ENCODE measurements at regions not wholly inside any gene's neighbourhood (a gene's known extent, or its start where the extent isn't known, plus 50 kb on each side); places are given as distances from the start of the nearest gene placed in this dataset.

GRCh38 chr15:94970096-94970495 lies 738.7 kb downstream of the MCTP2 start:
- 100% methylated on average over 1 of the region's 1 CpG; no CpG with 5 or more reads in 1 of the 2 experiments for WGBS, 2 experiments (ENCODE audit: insufficient coverage in 2 of 2)

DNA sequence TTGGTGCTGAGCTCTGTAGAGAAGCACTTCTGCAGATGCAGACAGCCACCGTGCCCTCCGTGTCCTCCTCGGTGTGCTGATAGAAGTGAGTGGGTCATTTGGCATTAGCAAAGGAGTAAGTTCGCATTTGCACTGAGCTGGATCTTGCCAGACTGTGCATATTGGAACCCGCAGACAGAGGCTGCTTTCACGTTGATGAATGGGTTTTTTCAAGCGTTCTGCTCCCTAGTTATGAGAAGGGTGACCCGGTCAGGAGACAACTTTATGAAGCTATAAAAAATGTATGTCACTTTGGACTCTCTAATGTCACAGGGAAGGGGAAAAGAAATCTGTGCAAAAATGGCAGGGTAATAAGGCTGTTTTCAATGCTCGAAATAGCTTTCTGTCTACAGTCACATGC lies 739.4 kb downstream of the MCTP2 start:
- 88 to 93% methylated on average over 8 of the region's 9 CpGs for WGBS, 2 experiments (ENCODE audit: insufficient coverage in 2 of 2)
- Histone ChIP-seq H3K36me3 (ENCODE audit: control insufficient read depth, insufficient read depth, low read length) (no peaks in the 10 kb centered on the region), H3K4me1 (ENCODE audit: control insufficient read depth, insufficient read depth, low read length, poor library complexity, severe bottlenecking) (no peaks in the 10 kb centered on the region), H3K9me3 (ENCODE audit: control insufficient read depth, low read length) (no peaks in the 10 kb centered on the region), H3K27ac (ENCODE audit: low read depth, low read length, severe bottlenecking) (no peak overlapping the region), H3K4me3 (ENCODE audit: extremely low read depth, insufficient read depth, low read length, poor library complexity, severe bottlenecking) (no peak overlapping the region)

More at GRCh38 chr15:94970096-94970495, 738.7 kb downstream of the MCTP2 start:
- Histone ChIP-seq H3K27ac (ENCODE audit: low read depth, low read length, severe bottlenecking) (no peak overlapping the region), H3K9me3 (ENCODE audit: control insufficient read depth, low read length) (no peaks in the 10 kb centered on the region), H3K4me1 (ENCODE audit: control insufficient read depth, insufficient read depth, low read length, poor library complexity, severe bottlenecking) (no peaks in the 10 kb centered on the region), H3K36me3 (ENCODE audit: control insufficient read depth, insufficient read depth, low read length) (no peaks in the 10 kb centered on the region), H3K4me3 (ENCODE audit: extremely low read depth, insufficient read depth, low read length, poor library complexity, severe bottlenecking) (no peak overlapping the region)

- WGBS, 2 experiments (ENCODE audit: insufficient coverage in 2 of 2) = 81% methylated on average over 2 of the region's 2 CpGs; no CpG with 5 or more reads in 1 of the 2 experiments
- H3K36me3 ChIP-seq (ENCODE audit: control insufficient read depth, insufficient read depth, low read length) = no peaks in the 10 kb centered on the region
- H3K4me1 ChIP-seq (ENCODE audit: control insufficient read depth, insufficient read depth, low read length, poor library complexity, severe bottlenecking) = no peaks in the 10 kb centered on the region
- no peak overlapping the region for H3K4me3 ChIP-seq (ENCODE audit: extremely low read depth, insufficient read depth, low read length, poor library complexity, severe bottlenecking)
- H3K27ac ChIP-seq (ENCODE audit: low read depth, low read length, severe bottlenecking) = peak overlapping the region; percentile 43
- no peaks in the 10 kb centered on the region for H3K9me3 ChIP-seq (ENCODE audit: control insufficient read depth, low read length)
These were observed 741.0 kb downstream of the MCTP2 start for GRCh38 chr15:94972314-94972713.

GRCh38 chr15:94987085-94987484 lies 755.7 kb downstream of the MCTP2 start:
- no CpG with 5 or more reads among the region's 1 CpG for whole genome bisulfite sequencing, 2 experiments (ENCODE audit: insufficient coverage in 2 of 2)
- Histone ChIP-seq H3K27ac (ENCODE audit: low read depth, low read length, severe bottlenecking) (no peak overlapping the region), H3K4me1 (ENCODE audit: control insufficient read depth, insufficient read depth, low read length, poor library complexity, severe bottlenecking) (no peaks in the 10 kb centered on the region), H3K36me3 (ENCODE audit: control insufficient read depth, insufficient read depth, low read length) (no peaks in the 10 kb centered on the region), H3K4me3 (ENCODE audit: extremely low read depth, insufficient read depth, low read length, poor library complexity, severe bottlenecking) (no peak overlapping the region), H3K9me3 (ENCODE audit: control insufficient read depth, low read length) (no peaks in the 10 kb centered on the region)

DNA sequence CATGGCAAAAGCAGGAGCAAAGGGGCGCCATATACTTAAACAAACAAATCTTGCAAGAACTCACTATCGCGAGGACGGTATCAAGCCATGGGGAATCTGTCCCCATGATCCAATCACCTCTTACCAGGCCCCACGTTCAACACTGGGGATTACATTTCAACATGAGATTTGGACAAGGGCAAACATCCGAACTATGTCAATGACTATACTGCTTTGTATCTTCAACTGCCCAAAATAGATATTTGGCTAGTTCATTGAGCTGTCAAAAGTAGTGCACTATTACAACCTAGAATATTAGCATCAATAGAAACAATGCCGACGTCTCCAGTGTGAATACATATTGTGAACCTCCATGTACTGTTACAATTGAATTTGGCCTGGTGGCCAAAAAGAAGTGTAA lies 760.4 kb downstream of the MCTP2 start:
- no peak overlapping the region for H3K27ac ChIP-seq (ENCODE audit: low read depth, low read length, severe bottlenecking)
- no peaks in the 10 kb centered on the region for H3K36me3 ChIP-seq (ENCODE audit: control insufficient read depth, insufficient read depth, low read length)
- H3K4me3 ChIP-seq (ENCODE audit: extremely low read depth, insufficient read depth, low read length, poor library complexity, severe bottlenecking) = no peak overlapping the region
- WGBS, 2 experiments (ENCODE audit: insufficient coverage in 2 of 2) = 93 to 100% methylated on average over 2 to 5 of the region's 8 CpGs
- H3K4me1 ChIP-seq (ENCODE audit: control insufficient read depth, insufficient read depth, low read length, poor library complexity, severe bottlenecking) = no peaks in the 10 kb centered on the region
- no peaks in the 10 kb centered on the region for H3K9me3 ChIP-seq (ENCODE audit: control insufficient read depth, low read length)

DNA sequence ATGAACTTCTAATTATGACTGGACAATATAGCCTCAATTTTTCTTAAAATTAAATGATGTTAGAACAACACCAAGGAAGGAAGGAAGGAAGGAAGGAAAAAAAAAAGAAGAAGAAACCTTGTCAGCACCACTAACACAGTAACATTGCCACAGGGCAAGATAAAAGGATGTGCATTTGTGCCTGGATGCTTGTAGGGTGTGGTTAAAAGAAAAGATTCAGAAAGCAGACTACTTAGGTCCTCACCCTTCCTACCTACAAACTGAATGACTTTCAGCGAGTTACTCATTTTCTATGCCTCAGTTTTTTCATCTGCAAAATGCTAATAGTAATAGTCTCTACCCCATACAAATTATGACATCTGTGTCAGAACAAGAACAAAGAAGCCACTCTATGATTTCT lies 778.3 kb downstream of the MCTP2 start:
- Histone ChIP-seq H3K4me3 (ENCODE audit: extremely low read depth, insufficient read depth, low read length, poor library complexity, severe bottlenecking) (no peak overlapping the region), H3K27ac (ENCODE audit: low read depth, low read length, severe bottlenecking) (no peak overlapping the region), H3K36me3 (ENCODE audit: control insufficient read depth, insufficient read depth, low read length) (no peaks in the 10 kb centered on the region), H3K4me1 (ENCODE audit: control insufficient read depth, insufficient read depth, low read length, poor library complexity, severe bottlenecking) (no peaks in the 10 kb centered on the region), H3K9me3 (ENCODE audit: control insufficient read depth, low read length) (no peaks in the 10 kb centered on the region)
- 90% methylated on average over 1 of the region's 1 CpG; no CpG with 5 or more reads in 1 of the 2 experiments for WGBS, 2 experiments (ENCODE audit: insufficient coverage in 2 of 2)

DNA sequence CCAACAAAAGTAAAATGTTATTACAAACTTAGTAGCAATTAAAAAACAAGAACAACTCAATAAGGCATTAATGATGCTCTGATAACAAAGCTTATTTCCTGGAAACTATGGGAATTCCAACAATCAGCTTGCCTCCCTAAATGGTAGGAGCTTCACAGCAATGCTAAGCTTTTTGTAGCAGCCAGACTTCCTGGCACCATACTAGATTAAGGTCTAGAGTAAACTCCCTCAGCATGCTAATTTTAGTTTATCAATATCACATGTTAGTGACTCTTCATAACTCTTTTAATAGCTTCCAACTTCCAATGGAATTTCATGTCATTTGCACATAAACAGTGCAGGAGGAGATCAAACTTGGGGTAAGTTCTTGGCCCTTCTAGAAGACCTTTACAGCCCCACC lies 782.0 kb downstream of the MCTP2 start:
- H3K4me3 ChIP-seq (ENCODE audit: extremely low read depth, insufficient read depth, low read length, poor library complexity, severe bottlenecking) = no peak overlapping the region
- H3K4me1 ChIP-seq (ENCODE audit: control insufficient read depth, insufficient read depth, low read length, poor library complexity, severe bottlenecking) = peaks cover 2% of the 10 kb centered on the region
- no peak overlapping the region for H3K27ac ChIP-seq (ENCODE audit: low read depth, low read length, severe bottlenecking)
- no peaks in the 10 kb centered on the region for H3K36me3 ChIP-seq (ENCODE audit: control insufficient read depth, insufficient read depth, low read length)
- no peaks in the 10 kb centered on the region for H3K9me3 ChIP-seq (ENCODE audit: control insufficient read depth, low read length)

GRCh38 chr15:95016511-95017229 lies 785.3 kb downstream of the MCTP2 start:
- Histone ChIP-seq H3K4me1 (ENCODE audit: control insufficient read depth, insufficient read depth, low read length, poor library complexity, severe bottlenecking) (peaks cover 15% of the 10 kb centered on the region), H3K9me3 (ENCODE audit: control insufficient read depth, low read length) (no peaks in the 10 kb centered on the region), H3K27ac (ENCODE audit: low read depth, low read length, severe bottlenecking) (peak overlapping the region; percentile 23), H3K36me3 (ENCODE audit: control insufficient read depth, insufficient read depth, low read length) (no peaks in the 10 kb centered on the region), H3K4me3 (ENCODE audit: extremely low read depth, insufficient read depth, low read length, poor library complexity, severe bottlenecking) (no peak overlapping the region)
- WGBS, 2 experiments (ENCODE audit: insufficient coverage in 2 of 2) = 83% methylated on average over 1 of the region's 2 CpGs; no CpG with 5 or more reads in 1 of the 2 experiments

- no peaks in the 10 kb centered on the region for H3K36me3 ChIP-seq (ENCODE audit: control insufficient read depth, insufficient read depth, low read length)
- no peak overlapping the region for H3K27ac ChIP-seq (ENCODE audit: low read depth, low read length, severe bottlenecking)
- H3K4me3 ChIP-seq (ENCODE audit: extremely low read depth, insufficient read depth, low read length, poor library complexity, severe bottlenecking) = no peak overlapping the region
- 34 to 38% methylated on average over 1 to 2 of the region's 4 CpGs for WGBS, 2 experiments (ENCODE audit: insufficient coverage in 2 of 2)
- H3K4me1 ChIP-seq (ENCODE audit: control insufficient read depth, insufficient read depth, low read length, poor library complexity, severe bottlenecking) = peaks cover 15% of the 10 kb centered on the region
- no peaks in the 10 kb centered on the region for H3K9me3 ChIP-seq (ENCODE audit: control insufficient read depth, low read length)
These were observed 786.4 kb downstream of the MCTP2 start for GRCh38 chr15:95017666-95018328.

- H3K27ac ChIP-seq (ENCODE audit: low read depth, low read length, severe bottlenecking) = no peak overlapping the region
- peaks cover 15% of the 10 kb centered on the region for H3K4me1 ChIP-seq (ENCODE audit: control insufficient read depth, insufficient read depth, low read length, poor library complexity, severe bottlenecking)
- H3K36me3 ChIP-seq (ENCODE audit: control insufficient read depth, insufficient read depth, low read length) = no peaks in the 10 kb centered on the region
- no peak overlapping the region for H3K4me3 ChIP-seq (ENCODE audit: extremely low read depth, insufficient read depth, low read length, poor library complexity, severe bottlenecking)
- no peaks in the 10 kb centered on the region for H3K9me3 ChIP-seq (ENCODE audit: control insufficient read depth, low read length)
- 75 to 100% methylated on average over 1 to 2 of the region's 6 CpGs for WGBS, 2 experiments (ENCODE audit: insufficient coverage in 2 of 2)
These were observed 787.7 kb downstream of the MCTP2 start for GRCh38 chr15:95018888-95019545.

DNA sequence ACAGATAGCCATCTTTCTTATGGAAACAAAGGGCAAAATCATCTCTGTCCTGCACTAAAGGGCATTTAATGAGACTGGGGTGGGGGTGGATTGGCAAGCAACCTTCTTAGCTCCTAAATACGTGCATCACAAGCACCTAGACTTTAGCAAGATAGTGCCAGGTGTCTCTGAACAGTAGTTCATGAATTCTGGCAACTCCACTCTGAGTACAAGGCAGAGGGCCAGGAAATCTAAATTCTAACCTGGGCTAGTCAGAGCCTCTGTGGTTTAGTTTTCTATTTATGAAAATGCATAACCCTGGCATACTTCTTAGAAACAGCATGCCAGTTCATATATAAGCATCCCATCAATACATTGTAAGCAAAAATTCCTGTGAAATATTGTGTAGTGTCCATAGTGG lies 788.5 kb downstream of the MCTP2 start:
- H3K4me1 ChIP-seq (ENCODE audit: control insufficient read depth, insufficient read depth, low read length, poor library complexity, severe bottlenecking) = peaks cover 15% of the 10 kb centered on the region
- H3K36me3 ChIP-seq (ENCODE audit: control insufficient read depth, insufficient read depth, low read length) = no peaks in the 10 kb centered on the region
- WGBS, 2 experiments (ENCODE audit: insufficient coverage in 2 of 2) = 80% methylated on average over 1 of the region's 1 CpG
- H3K27ac ChIP-seq (ENCODE audit: low read depth, low read length, severe bottlenecking) = no peak overlapping the region
- no peak overlapping the region for H3K4me3 ChIP-seq (ENCODE audit: extremely low read depth, insufficient read depth, low read length, poor library complexity, severe bottlenecking)
- H3K9me3 ChIP-seq (ENCODE audit: control insufficient read depth, low read length) = no peaks in the 10 kb centered on the region
